DOHH2 (cell line): ENCODE measurements at regions not wholly inside any gene's neighbourhood (a gene's known extent, or its start where the extent isn't known, plus 50 kb on each side); places are given as distances from the start of the nearest gene placed in this dataset.

ENCODE experiments used
- CTCF ChIP-seq: fragments of 200-600 bp; sonication (generic); IDR thresholded peaks from one replicate; pipeline ENCODE4 v1.5.1; 2014; ENCODE audit warnings: antibody characterized with exemption, mild to moderate bottlenecking, low read depth, low read length; ENCODE audit not compliant: poor library complexity, severe bottlenecking
- EZH2phosphoT487 ChIP-seq: fragments of 200-600 bp; sonication (generic); IDR thresholded peaks from 2 replicates; pipeline ENCODE4 v1.6.1; 2017; ENCODE audit warnings: borderline replicate concordance, mild to moderate bottlenecking, antibody characterized with exemption, low read length, moderate library complexity, mixed read lengths

GRCh38 chr7:35530124-35531109, 164.5 kb downstream of the HERPUD2 start:
- TF ChIP-seq CTCF = no peak
- no peak for TF ChIP-seq EZH2phosphoT487
